Kidney capillary endothelial cell (primary cell): ENCODE measurements at regions not wholly inside any gene's neighbourhood (a gene's known extent, or its start where the extent isn't known, plus 50 kb on each side); places are given as distances from the start of the nearest gene placed in this dataset.
A peak's percentile ranks its signal among the peaks of the same experiment; 100 is the strongest.
"Not testable (repeated sequence)": the region's sequence is repeated elsewhere in the genome, so short reads cannot be mapped to it uniquely, and the experiment has no call there.

ENCODE experiments used
- DNase-seq: peaks from one replicate; pipeline ENCODE4 v3.0.0-alpha.2; 2018; ENCODE audit warnings: low spot score

- no peak for DNase-seq
Observed at GRCh38 chr11:21723678-21724077, 469.2 kb upstream of the ANO5 start.

- no peak for DNase-seq
Observed at GRCh38 chr11:21727102-21727501, 465.8 kb upstream of the ANO5 start.

- DNase-seq: no peak
Observed at GRCh38 chr11:21736404-21736803, 456.5 kb upstream of the ANO5 start.

- not testable (repeated sequence) for DNase-seq
Observed at GRCh38 chr11:21752475-21753243, 440.2 kb upstream of the ANO5 start.

- DNase-seq: not testable (repeated sequence)
Observed at GRCh38 chr11:21753244-21753767, 439.6 kb upstream of the ANO5 start.

GRCh38 chr11:21761000-21761399 is 431.9 kb upstream of the ANO5 start:
- no peak for DNase-seq

- DNase-seq: no peak
Observed at GRCh38 chr11:21768388-21768787, 424.5 kb upstream of the ANO5 start.

- DNase-seq: no peak
Observed at GRCh38 chr11:21769188-21769587, 423.7 kb upstream of the ANO5 start.

- no peak for DNase-seq
Observed at GRCh38 chr11:21771097-21771496, 421.8 kb upstream of the ANO5 start.

- DNase-seq: no peak
Observed at GRCh38 chr11:21774212-21774611, 418.7 kb upstream of the ANO5 start.

- no peak for DNase-seq
Observed at GRCh38 chr11:21775911-21776310, 417.0 kb upstream of the ANO5 start.

GRCh38 chr11:21783954-21784353 is 408.9 kb upstream of the ANO5 start:
- DNase-seq: no peak

- no peak for DNase-seq
Observed at GRCh38 chr11:21785351-21785750, 407.5 kb upstream of the ANO5 start.

- DNase-seq: no peak
Observed at GRCh38 chr11:21794306-21794705, 398.6 kb upstream of the ANO5 start.

GRCh38 chr11:21798216-21798615 is 394.7 kb upstream of the ANO5 start:
- no peak for DNase-seq

GRCh38 chr11:21804523-21804922 is 388.4 kb upstream of the ANO5 start:
- DNase-seq: not testable (repeated sequence)

- DNase-seq: no peak
Observed at GRCh38 chr11:21806508-21806907, 386.4 kb upstream of the ANO5 start.

GRCh38 chr11:21806947-21807346 is 385.9 kb upstream of the ANO5 start:
- no peak for DNase-seq

GRCh38 chr11:21807350-21807749 is 385.5 kb upstream of the ANO5 start:
- no peak for DNase-seq

GRCh38 chr11:21810650-21811049 is 382.2 kb upstream of the ANO5 start:
- DNase-seq: no peak

GRCh38 chr11:21811572-21811971 is 381.3 kb upstream of the ANO5 start:
- DNase-seq: no peak

GRCh38 chr11:21814169-21814568 is 378.7 kb upstream of the ANO5 start:
- peak; percentile 20 for DNase-seq

- DNase-seq: no peak
Observed at GRCh38 chr11:21817696-21818095, 375.2 kb upstream of the ANO5 start.

- no peak for DNase-seq
Observed at GRCh38 chr11:21820176-21820575, 372.7 kb upstream of the ANO5 start.
